Gastroesophageal sphincter (tissue), 4 donors: ENCODE measurements at regions not wholly inside any gene's neighbourhood (a gene's known extent, or its start where the extent isn't known, plus 50 kb on each side); places are given as distances from the start of the nearest gene placed in this dataset.

Experiments
- ATAC-seq: fragments of 150-250 bp; one replicate; pipeline ENCODE4 v1.9.1; 2016; ENCODE audit warnings: mild to moderate bottlenecking, moderate library complexity
- H3K27ac ChIP-seq, 4 donors: fragments of 200-600 bp; sonication (generic) in 3 of 4; 1 replicate in 3 of 4; 2 replicates in 1 of 4; pipeline ENCODE4 v1.5.1; 2016 to 2019
- H3K27me3 ChIP-seq: fragments of 200-600 bp; sonication (generic); one replicate; pipeline ENCODE4 v1.5.1; 2019
- H3K36me3 ChIP-seq, 2 donors: fragments of 200-600 bp; sonication (generic); one replicate each; pipeline ENCODE4 v1.5.1; 2019; ENCODE audit warnings: control low read depth in 1 of 2
- H3K4me1 ChIP-seq, 3 donors: fragments of 200-600 bp; sonication (generic); 1 replicate in 2 of 3; 2 replicates in 1 of 3; pipeline ENCODE4 v1.5.1; 2016 to 2019; ENCODE audit warnings: control low read depth in 2 of 3
- H3K4me3 ChIP-seq, 2 donors: fragments of 200-600 bp; sonication (generic); one replicate each; pipeline ENCODE4 v1.5.1; 2019; ENCODE audit warnings: mild to moderate bottlenecking in 1 of 2, moderate library complexity in 1 of 2
- H3K9me3 ChIP-seq, 3 donors: fragments of 200-600 bp; sonication (generic); one replicate each; pipeline ENCODE4 v1.5.1; 2017 to 2019; ENCODE audit warnings: control low read depth in 2 of 3
- CTCF ChIP-seq, 4 experiments: fragments of 200-600 bp in 2 of 4; fragments of 450-650 bp in 2 of 4; sonication (generic) in 1 of 4; IDR thresholded peaks; one replicate each; pipeline ENCODE4 v1.5.1; 2017 to 2019; ENCODE audit warnings: antibody characterized with exemption in 4 of 4, mild to moderate bottlenecking in 2 of 4, moderate library complexity in 2 of 4
- EP300 ChIP-seq: sonication (generic); formaldehyde crosslinking; IDR thresholded peaks from one replicate; pipeline ENCODE4 v1.6.1; 2017; ENCODE audit warnings: antibody characterized with exemption, mild to moderate bottlenecking
- POLR2A ChIP-seq, 2 donors: fragments of 450-650 bp; IDR thresholded peaks; one replicate each; pipeline ENCODE4 v1.6.1; 2017; ENCODE audit warnings: antibody characterized with exemption in 2 of 2, mild to moderate bottlenecking in 2 of 2, moderate library complexity in 1 of 2
- POLR2AphosphoS5 ChIP-seq: sonication (generic); formaldehyde crosslinking; IDR thresholded peaks from one replicate; pipeline ENCODE4 v1.6.1; 2017; ENCODE audit warnings: antibody characterized with exemption
- WGBS, 2 donors: methylation state at CpG; one replicate each; pipeline ENCODE4 v1.1.5; 2018; ENCODE audit warnings: low coverage in 1 of 2; 5-methylcytosine and 5-hydroxymethylcytosine counted together

GRCh38 chr1:104929280-104929679 lies 1179.6 kb downstream of the AMY1C start:
- no peaks in the 10 kb centered on the region for H3K36me3 ChIP-seq
- no peak for ATAC-seq
- 0 to 100% methylated on average over 1 of the region's 1 CpG for WGBS, 2 donors
- no peak overlapping the region for H3K27ac ChIP-seq
- peaks cover 0 to 5% (median 0%) of the 10 kb centered on the region in 3 donors for H3K9me3 ChIP-seq
- no peak overlapping the region for H3K4me3 ChIP-seq
- no peaks in the 10 kb centered on the region for H3K4me1 ChIP-seq
- TF ChIP-seq CTCF (IDR thresholded peaks at IDR 0.05): no peak
- no peak for TF ChIP-seq EP300
- no peak for TF ChIP-seq POLR2A (IDR thresholded peaks at IDR 0.05)
- TF ChIP-seq POLR2AphosphoS5: no peak
- no peaks in the 10 kb centered on the region for H3K27me3 ChIP-seq

GRCh38 chr1:104932030-104932915 lies 1182.6 kb downstream of the AMY1C start:
- TF ChIP-seq POLR2A (IDR thresholded peaks at IDR 0.05): no peak
- TF ChIP-seq POLR2AphosphoS5: no peak
- TF ChIP-seq EP300: no peak
- TF ChIP-seq CTCF (IDR thresholded peaks at IDR 0.05): no peak

GRCh38 chr1:104932949-104933679 lies 1183.4 kb downstream of the AMY1C start:
- Histone ChIP-seq H3K4me1 (no peaks in the 10 kb centered on the region), H3K4me3 (no peak overlapping the region), H3K36me3 (no peaks in the 10 kb centered on the region), H3K27me3 (no peaks in the 10 kb centered on the region), H3K27ac (no peak overlapping the region), H3K9me3 (peaks cover 0 to 5% (median 0%) of the 10 kb centered on the region in 3 donors)
- ATAC-seq: peak; percentile 22
- TF ChIP-seq CTCF (IDR thresholded peaks at IDR 0.05) (no peak), EP300 (no peak), POLR2AphosphoS5 (no peak), POLR2A (IDR thresholded peaks at IDR 0.05) (no peak)
- WGBS, 2 donors: 90 to 100% methylated on average over 1 to 2 of the region's 14 CpGs

More at GRCh38 chr1:104932030-104932915, 1182.6 kb downstream of the AMY1C start:
- Histone ChIP-seq H3K27me3 (no peaks in the 10 kb centered on the region), H3K36me3 (no peaks in the 10 kb centered on the region), H3K4me1 (no peaks in the 10 kb centered on the region), H3K27ac (no peak overlapping the region), H3K9me3 (peaks cover 0 to 5% (median 0%) of the 10 kb centered on the region in 3 donors), H3K4me3 (no peak overlapping the region)
- peak; percentile 34 for ATAC-seq
- WGBS, 2 donors: 71 to 79% methylated on average over 2 to 5 of the region's 13 CpGs

GRCh38 chr1:104933846-104934245 lies 1184.1 kb downstream of the AMY1C start:
- Histone ChIP-seq H3K4me3 (no peak overlapping the region), H3K27me3 (no peaks in the 10 kb centered on the region), H3K9me3 (peaks cover 0 to 5% (median 0%) of the 10 kb centered on the region in 3 donors), H3K27ac (no peak overlapping the region), H3K4me1 (no peaks in the 10 kb centered on the region), H3K36me3 (no peaks in the 10 kb centered on the region)
- WGBS, 2 donors: 64 to 65% methylated on average over 2 to 6 of the region's 9 CpGs
- no peak for TF ChIP-seq POLR2A (IDR thresholded peaks at IDR 0.05)
- TF ChIP-seq CTCF (IDR thresholded peaks at IDR 0.05): no peak
- TF ChIP-seq POLR2AphosphoS5: no peak
- TF ChIP-seq EP300: no peak
- no peak for ATAC-seq
